Thyroid gland (tissue), 4 donors: ENCODE measurements at regions not wholly inside any gene's neighbourhood (a gene's known extent, or its start where the extent isn't known, plus 50 kb on each side); places are given as distances from the start of the nearest gene placed in this dataset.

ENCODE experiments used
- CTCF ChIP-seq, 6 experiments: fragments of 200-600 bp in 3 of 6; fragments of 450-650 bp in 3 of 6; sonication (generic) in 3 of 6; IDR thresholded peaks; one replicate each; pipeline ENCODE4 v1.5.1; 2016 to 2019; ENCODE audit warnings: antibody characterized with exemption in 6 of 6, mild to moderate bottlenecking in 2 of 6, inconsistent platforms in 1 of 6, moderate library complexity in 1 of 6
- POLR2A ChIP-seq, 2 donors: fragments of 450-650 bp; IDR thresholded peaks; one replicate each; pipeline ENCODE4 v1.6.1; 2017; ENCODE audit warnings: antibody characterized with exemption in 2 of 2, mild to moderate bottlenecking in 2 of 2, moderate library complexity in 1 of 2

- no peak for TF ChIP-seq CTCF (IDR thresholded peaks at IDR 0.05)
- TF ChIP-seq POLR2A (IDR thresholded peaks at IDR 0.05): no peak
Measured at GRCh38 chr3:46110701-46111493, 83.6 kb upstream of the XCR1 start.
